ENCODE measurements at regions not wholly inside any gene's neighbourhood (a gene's known extent, or its start where the extent isn't known, plus 50 kb on each side); places are given as distances from the start of the nearest gene placed in this dataset.

DNA sequence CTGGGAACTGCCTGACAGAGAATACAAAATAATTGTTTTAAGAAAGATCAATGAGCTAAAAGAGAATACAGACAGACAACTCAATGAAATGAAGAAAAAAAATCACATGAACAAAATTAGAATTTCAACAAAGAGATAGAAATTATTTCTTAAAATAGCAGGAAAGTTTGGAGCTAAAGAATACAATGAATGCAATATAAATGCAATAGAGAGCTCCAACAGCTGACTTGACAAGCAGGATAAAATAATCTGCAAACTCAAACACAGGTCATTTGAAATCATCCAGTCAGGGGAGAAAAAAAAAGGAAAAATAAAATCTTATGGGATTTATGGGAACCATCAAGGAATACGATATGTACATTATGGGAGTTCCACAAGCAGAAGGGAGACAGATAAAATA, 902.7 kb upstream of the ZEB2 start:
- H3K14ac ChIP-seq (ENCODE audit: insufficient read depth, low read length), result no peak overlapping the region
- no peaks in the 10 kb centered on the region for H3K9me3 ChIP-seq (ENCODE audit: control insufficient read depth, low read depth, low read length)
- Mint-ChIP-seq H3K27me3 (ENCODE audit: low read depth) (no peaks in the 10 kb centered on the region), H3K9me3 (peaks cover 4% of the 10 kb centered on the region in 2 experiments; a peak in 3 of 5 replicates), H3K27ac (no peak overlapping the region), H3K4me1 (peaks cover 0 to 3% of the 10 kb centered on the region in 2 experiments; a peak in 1 of 4 replicates), H3K36me3 (ENCODE audit: insufficient read depth in 1 of 3, low read depth in 3 of 3) (peaks cover 0 to 28% (median 2%) of the 10 kb centered on the region in 3 experiments; a peak in 6 of 7 replicates), H3K4me3 (no peak overlapping the region)
- no peaks in the 10 kb centered on the region for H3K79me1 ChIP-seq (ENCODE audit: insufficient read depth, low read depth, low read length, poor library complexity, severe bottlenecking)
- H2BK20ac ChIP-seq (ENCODE audit: low read depth, low read length, poor library complexity, severe bottlenecking), result no peak overlapping the region
- no CpG with 5 or more reads among the region's 1 CpG for WGBS (ENCODE audit: extremely low coverage, insufficient read length, low lambda C conversion rate)
- H2AFZ ChIP-seq (ENCODE audit: low read length), result no peak overlapping the region
- no peak overlapping the region for H4K5ac ChIP-seq (ENCODE audit: insufficient read length, low read depth, low read length)
- no peak overlapping the region for H2BK12ac ChIP-seq (ENCODE audit: insufficient read length, low read depth, low read length)
- H3K9ac ChIP-seq (ENCODE audit: extremely low read depth, insufficient read length, low read length), result no peak overlapping the region
- H4K91ac ChIP-seq (ENCODE audit: insufficient read length, low read depth, low read length), result no peak overlapping the region
- no peak overlapping the region for H4K8ac ChIP-seq (replicated peaks; ENCODE audit: insufficient read length, low read depth, low read length)
- no peak overlapping the region for H2BK15ac ChIP-seq (ENCODE audit: low read depth, low read length)
- H3K23me2 ChIP-seq (ENCODE audit: insufficient read length, low read depth, low read length, poor library complexity, severe bottlenecking), result no peaks in the 10 kb centered on the region
- H3K23ac ChIP-seq (ENCODE audit: insufficient read length, low read depth, low read length), result no peak overlapping the region
- no peak overlapping the region for H3K27ac ChIP-seq (ENCODE audit: insufficient read length, low read depth, low read length)
- no peak for DNase-seq
- H3T11ph ChIP-seq (ENCODE audit: low read length), result no peak overlapping the region
- H2AK5ac ChIP-seq (ENCODE audit: insufficient read length, low read length), result no peak overlapping the region
- no peak overlapping the region for H3K56ac ChIP-seq (ENCODE audit: insufficient read length, low read depth, low read length)
- H2BK120ac ChIP-seq (ENCODE audit: low read depth, low read length, poor library complexity, severe bottlenecking), result no peak overlapping the region
- H4K20me1 ChIP-seq (ENCODE audit: control insufficient read depth, insufficient read depth, insufficient read length), result no peaks in the 10 kb centered on the region
- no peaks in the 10 kb centered on the region for H3K27me3 ChIP-seq (ENCODE audit: insufficient read depth, low read length)
- H2BK5ac ChIP-seq (ENCODE audit: insufficient read length, low read length), result no peak overlapping the region
- no peaks in the 10 kb centered on the region for H3K4me1 ChIP-seq (ENCODE audit: insufficient read depth, low read length)
- no peaks in the 10 kb centered on the region for H3K79me2 ChIP-seq (ENCODE audit: insufficient read depth, low read length)
- H3K4me2 ChIP-seq (ENCODE audit: insufficient read depth, insufficient read length, low read length), result no peak overlapping the region
- TF ChIP-seq, protein P1, sequence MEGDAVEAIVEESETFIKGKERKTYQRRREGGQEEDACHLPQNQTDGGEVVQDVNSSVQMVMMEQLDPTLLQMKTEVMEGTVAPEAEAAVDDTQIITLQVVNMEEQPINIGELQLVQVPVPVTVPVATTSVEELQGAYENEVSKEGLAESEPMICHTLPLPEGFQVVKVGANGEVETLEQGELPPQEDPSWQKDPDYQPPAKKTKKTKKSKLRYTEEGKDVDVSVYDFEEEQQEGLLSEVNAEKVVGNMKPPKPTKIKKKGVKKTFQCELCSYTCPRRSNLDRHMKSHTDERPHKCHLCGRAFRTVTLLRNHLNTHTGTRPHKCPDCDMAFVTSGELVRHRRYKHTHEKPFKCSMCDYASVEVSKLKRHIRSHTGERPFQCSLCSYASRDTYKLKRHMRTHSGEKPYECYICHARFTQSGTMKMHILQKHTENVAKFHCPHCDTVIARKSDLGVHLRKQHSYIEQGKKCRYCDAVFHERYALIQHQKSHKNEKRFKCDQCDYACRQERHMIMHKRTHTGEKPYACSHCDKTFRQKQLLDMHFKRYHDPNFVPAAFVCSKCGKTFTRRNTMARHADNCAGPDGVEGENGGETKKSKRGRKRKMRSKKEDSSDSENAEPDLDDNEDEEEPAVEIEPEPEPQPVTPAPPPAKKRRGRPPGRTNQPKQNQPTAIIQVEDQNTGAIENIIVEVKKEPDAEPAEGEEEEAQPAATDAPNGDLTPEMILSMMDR (conservative IDR thresholded peaks at IDR 0.05), result no peak
- H3K18ac ChIP-seq (ENCODE audit: insufficient read length, low read depth, low read length), result no peak overlapping the region
- no peak overlapping the region for H3K4ac ChIP-seq (ENCODE audit: low read depth, low read length)
